ENCODE measurements at regions not wholly inside any gene's neighbourhood (a gene's known extent, or its start where the extent isn't known, plus 50 kb on each side); places are given as distances from the start of the nearest gene placed in this dataset.

DNA sequence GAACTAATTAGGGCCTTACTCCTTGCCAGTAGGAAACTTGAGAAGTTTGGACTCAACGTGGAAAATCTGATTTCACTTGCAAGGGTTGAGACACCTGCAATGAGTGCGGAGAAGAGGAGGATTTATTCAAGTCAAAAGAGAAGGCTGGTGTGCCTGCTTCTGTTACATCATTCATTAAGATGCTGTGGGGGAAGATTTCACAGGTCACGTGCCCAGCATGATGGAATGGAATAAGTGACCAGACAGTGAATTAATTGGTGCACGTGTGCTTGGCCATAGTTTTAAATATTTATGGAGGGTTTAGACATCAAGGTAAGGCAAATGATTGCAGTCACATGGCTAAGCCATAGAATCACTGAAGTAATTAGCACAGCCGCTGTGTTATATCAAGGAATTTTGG is 155.0 kb downstream of the C7orf25 start:
- no peak for DNase-seq

DNA sequence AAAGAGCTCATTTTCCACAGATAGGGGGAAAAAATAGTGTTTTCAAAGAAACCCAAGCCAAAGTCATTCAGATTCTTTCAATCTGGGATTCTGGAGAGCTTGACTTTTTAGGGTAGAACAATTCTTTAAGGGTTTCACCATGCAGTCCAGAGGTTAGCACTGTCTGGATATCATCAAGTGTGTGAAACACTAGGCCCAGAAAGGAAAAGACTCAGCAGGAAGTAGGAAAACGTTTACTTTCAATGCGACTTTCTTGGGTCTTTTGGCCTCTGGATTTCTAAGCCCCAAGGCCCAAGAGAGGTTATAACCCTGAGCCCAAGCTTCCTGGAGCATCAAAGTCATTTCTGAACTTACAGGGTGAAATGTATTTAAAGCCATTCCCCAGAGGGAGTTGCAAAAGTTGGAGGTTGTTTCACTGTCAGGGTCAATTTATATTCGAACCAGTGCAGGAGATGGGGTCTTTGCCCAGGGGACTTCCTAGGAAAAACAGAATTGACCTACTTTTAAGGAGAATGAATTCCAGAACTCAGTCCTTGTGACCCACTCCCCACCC is 158.0 kb downstream of the C7orf25 start:
- no peak for DNase-seq

DNA sequence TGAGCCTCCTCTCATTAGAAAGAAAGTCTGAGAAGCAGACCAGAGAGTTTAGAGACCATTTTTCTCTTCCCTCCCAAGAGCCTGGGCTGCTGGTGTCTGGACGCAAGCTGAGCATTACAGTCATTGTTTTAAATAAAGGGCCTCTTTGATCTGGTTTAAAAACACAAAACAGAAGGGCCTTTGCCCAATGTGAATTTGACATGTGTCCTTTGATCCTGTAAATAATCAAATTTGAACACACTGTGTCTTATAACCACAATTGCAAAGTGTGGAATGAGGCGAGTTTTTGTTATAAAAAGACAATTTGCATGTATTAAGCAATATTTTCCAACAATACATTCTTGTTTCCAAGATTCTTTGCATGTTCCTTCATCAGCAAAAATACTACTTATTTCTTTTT is 158.5 kb downstream of the C7orf25 start:
- DNase-seq: no peak

DNA sequence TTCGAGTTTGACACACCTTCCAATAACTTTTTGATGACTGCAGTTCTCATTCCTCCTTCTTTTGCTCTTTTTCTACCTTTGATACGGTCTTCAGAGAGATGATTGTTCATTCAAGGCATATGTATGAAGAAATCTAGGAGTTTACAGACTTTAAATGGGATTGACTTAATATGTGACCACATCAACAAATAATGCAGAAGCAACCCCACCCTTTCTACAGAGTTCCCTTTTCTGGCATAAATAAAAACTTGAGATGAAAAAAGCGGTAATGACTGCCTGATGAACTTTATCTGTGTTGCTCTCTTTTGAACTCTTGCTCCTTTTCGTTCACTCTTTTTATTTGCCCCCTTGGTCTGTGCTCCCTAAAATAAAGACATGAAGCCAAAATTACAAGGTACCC is 161.7 kb downstream of the C7orf25 start:
- DNase-seq: no peak

DNA sequence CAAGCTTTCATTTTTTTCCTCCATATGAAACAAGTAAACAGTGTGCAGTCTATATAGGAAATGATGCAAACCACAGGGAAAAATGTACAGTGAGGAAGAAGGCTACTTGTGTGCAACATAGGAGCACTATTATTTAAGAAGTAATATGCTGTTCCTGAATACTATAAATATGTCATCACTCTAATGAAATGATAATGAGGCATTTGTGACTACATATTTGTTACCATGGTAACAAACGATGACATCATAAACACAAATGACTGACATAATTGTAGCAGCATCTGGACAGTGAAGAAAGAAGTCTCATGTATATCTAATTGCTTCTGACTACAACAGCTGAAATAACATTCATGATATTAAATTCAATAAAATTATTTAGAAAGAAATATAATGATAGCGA is 164.8 kb downstream of the C7orf25 start:
- DNase-seq: no peak

DNA sequence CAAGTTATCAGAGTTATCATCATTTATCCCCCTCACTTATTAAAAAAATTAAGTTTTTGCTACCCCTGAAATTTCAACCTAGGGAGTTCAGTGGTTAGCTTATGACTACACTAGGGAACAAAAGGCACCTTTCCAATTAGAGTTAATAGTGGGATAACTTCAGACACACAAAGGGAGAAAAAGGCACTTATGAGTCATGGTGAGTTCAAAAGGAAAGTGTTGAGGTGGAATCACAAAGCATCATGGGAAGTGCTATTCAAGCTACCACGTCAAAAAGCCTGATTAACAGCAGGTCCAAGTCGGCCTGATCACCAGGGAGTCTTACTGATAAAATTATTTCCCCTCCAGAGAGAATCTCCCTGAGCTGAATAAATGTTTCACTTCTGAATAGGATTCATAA is 165.7 kb downstream of the C7orf25 start:
- DNase-seq: no peak

DNA sequence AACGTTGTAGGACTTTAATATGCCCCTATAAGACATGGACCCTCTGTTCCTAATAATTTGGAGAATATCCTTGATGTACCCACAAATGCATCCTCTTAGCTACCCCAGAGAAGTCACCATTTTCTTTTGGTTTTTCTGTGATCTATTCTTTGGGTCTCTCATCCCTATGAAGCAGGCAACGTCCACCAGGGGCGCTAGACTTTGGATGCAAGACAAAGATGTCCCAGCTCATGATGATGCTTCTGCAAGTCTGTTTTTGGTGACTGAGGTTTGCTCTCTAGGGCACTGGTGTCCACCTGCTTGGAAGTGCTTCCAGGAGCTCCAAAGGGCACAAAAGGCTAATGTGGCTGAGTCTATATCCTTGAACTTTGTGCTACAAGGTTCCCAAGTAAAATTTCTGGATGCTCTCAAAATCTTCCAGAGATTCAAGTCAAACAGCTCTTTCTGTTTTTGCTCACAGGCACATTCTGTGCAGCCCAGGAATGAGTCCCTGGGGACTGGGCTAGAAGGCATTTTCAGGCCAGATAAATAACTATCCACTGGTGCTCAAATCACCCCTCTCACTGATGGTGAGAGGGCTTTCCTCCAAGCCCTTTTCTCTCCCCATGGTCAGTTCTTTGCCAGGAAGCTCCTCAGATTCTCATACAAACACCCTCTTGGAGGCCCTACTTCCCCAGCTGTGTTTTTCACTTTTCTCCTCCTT is 166.4 kb downstream of the C7orf25 start:
- no peak for DNase-seq

DNA sequence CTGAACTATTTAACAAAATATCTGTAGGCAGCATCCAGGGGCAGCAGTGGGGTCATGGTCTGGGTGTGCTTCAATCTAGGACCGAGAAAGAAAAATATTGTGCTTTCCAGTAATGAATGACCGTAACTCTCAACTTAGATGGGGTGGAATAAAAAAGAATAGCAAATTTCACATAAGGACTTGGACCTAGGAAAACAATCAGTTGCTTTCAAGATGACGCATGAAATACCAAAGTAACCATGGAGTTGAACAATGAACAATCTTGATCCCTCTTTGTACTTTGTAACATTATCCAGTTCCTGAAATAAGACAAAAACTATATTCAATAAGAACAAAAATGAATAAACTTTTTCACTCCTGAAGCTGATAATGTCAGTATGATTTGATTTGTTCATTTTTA is 167.1 kb downstream of the C7orf25 start:
- no peak for DNase-seq

DNA sequence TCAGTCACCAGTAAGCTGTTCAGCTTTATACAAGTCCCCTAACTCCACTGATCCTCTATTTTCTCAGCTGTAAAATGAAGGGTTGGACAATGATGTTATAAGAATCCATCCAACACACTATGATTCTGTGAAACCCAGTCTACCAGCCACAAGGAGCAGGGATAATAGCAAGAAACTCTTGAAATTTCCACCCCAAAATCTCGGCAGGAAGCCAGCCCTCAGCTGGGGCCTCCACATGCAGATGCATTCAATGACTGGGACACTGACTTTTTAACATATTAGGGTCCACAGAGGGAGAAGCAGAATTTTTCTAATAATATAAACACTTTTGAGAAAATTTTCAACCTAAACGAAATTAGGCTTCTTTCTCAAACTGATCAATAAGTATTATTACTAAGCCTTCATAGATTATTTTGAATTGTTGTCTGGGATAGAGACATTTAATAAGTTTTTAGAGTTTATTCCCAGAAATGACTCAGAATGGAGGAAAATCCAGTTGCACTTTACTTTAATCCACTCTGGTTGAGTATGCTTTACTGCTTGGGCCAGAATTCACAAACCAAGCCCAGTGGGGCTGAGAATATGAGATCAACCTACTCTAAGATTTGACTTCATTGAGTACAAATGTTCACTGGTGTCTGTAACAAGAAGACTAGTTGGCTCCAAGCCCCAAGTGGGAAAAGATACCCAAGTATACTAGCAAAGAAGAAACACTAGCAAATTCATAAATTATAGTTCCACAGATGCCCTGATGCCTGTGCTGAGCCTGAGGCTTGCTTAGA is 168.6 kb downstream of the C7orf25 start:
- DNase-seq: no peak

DNA sequence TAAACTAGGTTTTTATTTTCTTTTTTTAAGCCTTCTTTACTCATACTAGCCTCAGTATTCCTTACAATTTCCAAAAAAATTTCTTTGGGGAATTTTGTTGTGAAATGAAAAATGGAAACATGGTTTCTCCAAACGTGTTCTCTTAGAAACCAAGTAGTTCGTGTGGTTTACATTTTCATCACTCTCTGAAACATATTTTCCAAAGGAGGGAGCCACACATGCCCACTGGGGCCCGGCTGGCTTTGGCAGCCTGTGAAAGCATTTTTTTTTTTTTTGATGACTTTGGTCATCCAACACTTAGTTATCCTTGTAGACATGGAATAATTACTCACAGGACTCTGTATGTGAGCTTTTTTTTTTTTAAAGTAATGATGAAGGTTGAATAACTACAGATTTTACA is 169.6 kb downstream of the C7orf25 start:
- DNase-seq: no peak

DNA sequence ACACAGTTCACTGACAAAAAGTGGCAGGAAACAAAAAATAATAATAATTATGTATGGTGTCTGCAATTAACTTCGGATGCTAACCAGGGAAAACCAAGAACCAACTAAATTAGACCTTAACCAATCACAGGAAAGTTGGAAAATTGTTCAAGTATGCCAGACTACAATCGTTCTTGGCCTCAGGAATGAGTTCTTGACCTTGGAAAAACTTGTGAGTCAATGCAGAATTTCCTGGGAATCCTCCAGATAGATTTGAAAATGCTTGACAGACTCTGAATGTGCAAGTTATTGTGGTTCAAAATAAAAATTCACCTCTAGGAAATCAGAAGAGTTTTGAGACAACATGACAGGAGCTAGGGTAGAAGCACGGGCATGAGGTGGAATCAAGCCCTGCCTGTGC is 171.5 kb downstream of the C7orf25 start:
- no peak for DNase-seq

DNA sequence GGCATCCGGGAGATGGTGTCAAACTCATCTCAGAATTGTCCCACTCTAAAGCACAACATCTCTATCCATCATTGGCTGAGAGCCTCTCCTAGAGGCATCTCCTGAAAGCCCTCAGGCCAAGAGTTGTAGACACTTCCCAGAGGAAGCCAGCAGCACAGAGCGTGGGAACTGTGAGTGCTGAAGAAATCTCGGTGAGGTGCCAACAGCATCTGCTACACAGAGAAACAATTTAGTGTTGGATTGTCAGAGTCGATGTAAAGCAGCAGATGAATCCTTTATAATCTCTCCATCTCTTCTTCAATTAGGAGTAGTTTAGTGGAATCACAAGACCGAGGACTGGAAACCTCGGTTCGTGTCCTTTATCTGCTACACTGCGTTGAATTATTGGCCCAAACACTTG is 172.2 kb downstream of the C7orf25 start:
- no peak for DNase-seq

DNA sequence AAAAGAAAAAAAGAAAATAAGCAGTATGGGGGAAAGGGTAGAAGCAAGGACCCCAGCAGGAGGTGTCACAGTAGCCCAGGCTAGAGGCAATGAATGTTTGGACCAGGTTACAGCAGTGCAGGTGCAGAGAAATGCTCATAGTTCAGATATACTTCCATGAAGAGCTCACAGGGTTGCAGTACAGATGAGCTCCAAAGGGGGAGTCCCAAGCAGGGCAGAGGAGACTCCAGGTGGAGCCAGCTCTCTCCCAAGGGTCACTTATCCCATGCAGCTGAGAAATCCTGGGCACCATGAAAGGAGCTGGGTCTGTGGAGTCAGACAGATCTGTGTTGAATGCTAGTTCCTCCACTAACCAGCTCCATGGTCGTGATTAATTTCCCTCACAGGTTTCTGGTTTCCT is 174.9 kb downstream of the C7orf25 start:
- no peak for DNase-seq

DNA sequence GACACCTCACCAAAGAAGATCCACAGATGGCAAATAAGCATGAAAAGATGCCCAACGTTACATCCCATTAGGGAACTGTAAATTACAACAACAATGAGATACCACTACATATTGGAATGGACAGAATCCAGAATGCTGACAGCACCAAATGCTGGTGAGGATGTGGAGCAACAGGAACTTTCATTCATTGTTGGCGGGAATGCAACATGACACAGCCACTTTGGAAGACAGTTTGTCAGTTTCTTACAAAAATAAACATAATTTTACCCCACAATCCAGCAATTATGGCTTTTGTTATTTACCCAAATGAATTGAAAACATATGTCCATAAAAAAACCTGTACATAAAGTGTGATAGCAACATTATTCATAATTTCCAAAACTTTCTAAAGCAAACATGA is 176.8 kb downstream of the C7orf25 start:
- no peak for DNase-seq

DNA sequence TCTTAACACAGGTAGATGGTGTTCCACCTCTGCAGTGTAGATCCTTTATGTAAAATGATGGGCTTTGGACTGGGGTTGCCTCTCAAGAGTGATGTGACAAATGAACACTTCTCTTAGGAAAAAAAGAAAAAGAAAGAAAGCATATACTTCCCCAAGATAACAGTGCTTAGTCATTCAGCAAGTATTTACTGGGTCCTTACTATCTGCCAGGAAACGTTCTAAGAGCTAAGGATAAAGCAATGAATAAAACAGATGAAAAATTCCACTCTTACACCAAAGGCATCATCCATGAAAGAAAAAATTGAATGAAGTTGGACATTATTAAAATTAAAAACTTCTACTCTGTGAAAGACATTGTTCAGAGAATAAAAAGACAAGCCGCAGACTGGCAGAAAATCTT is 177.3 kb downstream of the C7orf25 start:
- no peak for DNase-seq

DNA sequence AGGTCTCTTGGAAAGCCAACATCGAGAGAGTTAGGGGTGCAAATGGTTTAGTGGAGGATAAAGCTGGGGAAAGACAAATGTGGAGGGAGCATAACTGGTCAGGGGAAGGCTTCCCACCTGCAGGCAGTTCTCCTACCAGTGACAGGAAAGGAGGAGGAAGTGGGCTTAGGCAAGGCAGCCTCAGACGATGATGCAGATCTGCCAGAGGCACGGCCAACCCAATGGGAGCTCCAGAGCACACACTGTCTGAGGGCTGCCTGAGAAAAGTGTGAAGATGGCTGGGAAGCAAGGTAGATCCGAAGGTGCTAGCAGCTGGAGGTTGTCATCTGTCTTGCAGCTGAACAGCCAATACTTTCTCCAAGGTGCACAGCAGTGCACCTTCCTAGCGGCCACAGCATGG is 178.8 kb downstream of the C7orf25 start:
- no peak for DNase-seq

DNA sequence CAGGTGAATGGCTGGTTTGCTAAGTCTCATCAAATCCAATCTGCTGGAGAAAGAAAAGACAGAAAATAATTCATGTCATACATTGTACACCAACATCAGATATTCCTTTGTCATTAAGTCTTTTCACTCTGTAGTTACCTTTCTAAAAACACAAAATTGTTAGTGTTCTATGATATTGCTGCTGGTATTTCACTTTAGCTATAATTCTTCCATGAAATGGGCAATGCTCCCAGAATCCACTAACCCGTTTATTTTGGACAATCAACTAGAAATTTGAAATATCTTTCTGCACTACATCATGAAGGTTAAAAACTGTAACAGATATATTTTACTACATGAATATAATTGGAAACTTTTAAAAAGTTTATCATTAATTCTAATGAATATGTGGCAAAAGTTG is 181.3 kb downstream of the C7orf25 start:
- DNase-seq: no peak

DNA sequence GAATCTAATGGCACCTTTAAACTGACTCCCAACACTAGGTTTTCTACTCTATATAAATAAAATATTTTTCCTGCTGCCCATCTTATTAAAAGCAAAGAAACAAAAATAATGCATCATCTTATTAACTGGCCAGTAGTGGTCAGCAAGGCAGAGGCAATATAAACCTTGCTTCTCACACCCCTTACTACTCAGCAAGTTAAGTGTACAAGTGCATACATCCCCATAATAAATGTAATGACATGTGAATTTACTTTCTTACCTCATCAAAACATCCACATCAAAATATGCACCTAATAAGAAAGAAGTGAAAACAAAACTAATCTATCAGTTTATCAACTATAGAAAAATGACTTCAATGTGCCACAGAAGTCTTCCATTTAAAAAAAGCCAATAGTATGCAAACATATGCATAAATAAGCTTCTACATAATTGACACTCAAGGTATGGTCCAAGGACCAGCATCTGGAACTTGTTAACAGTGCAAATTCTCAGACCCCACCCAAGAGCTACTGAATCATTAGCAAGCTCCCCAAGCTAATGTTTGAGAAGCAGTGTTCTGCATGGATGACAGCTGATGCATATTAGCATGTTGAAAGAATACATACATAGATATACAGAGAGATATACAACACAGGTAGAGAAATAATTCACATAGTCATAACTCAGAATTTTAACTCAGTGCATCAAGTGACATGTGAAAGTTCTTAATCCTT is 182.7 kb downstream of the C7orf25 start:
- DNase-seq: no peak

DNA sequence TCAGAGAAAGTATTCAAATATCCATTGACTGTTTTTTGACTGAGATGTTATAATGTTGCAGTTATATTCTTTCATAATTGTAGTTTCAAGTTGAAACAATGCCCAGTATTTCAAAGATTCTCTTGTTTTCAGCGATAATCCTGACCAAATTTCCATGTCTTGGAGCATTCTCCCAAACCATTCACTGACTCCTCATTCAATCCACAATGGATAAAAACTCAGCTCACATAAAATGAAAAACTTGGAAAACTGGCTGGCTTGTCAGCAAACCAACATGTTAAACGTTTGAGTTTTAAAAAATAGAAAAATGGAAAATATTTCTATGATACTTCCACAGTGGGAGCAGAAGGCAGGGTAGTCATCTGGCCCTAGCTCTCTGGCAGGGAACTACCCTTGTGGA is 184.4 kb downstream of the C7orf25 start:
- DNase-seq: no peak

DNA sequence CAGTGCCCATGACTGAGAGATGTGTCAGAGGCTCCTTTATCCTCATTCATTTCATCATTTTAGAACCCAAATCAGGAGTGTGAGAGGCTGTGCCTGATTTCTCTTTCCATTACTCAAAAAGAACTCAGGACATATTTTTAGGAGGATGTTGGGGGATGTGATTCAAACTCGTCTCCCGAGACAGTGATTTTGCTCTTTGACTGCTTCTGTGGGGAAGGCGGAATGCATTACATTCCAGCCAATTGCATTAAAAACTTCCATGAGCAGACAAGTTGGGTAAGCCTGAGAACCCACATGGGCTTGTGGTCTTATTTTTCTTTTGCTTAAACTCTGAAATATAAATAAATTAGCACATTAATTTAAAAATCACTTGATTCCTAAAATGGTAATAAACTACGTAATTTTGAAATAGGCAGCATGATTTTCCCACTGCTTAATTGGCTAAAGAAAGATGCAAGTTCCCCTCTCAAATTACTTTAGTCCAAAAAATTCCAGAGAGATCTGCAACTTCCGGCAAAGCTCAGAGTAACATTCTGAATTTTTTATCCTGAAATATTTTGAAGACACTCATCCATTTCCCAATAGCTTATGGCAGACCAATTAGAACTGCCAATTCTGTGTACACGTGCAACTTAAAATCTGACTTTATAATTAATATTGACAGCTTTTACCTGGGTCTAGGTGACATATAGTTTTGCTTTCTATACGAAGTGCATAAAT is 185.6 kb downstream of the C7orf25 start:
- DNase-seq: no peak

DNA sequence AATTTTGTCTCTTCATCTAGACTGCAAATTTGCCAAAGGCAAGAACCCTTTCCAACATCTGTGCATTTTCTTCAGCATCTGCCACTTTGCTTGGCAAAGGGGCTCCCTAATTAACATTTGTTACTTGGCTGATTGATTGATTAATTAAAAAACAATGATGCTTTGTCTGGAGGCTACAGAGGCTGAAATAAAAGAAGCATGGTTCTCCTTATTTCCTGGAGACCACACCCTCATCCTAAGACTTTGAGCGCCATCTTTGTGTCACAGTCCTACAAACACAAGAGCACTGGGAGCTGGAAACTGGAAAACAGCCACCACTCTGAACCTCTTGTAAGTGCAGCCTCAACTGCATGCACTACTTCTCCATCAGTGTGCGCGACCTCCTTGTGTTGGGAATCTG is 189.2 kb downstream of the C7orf25 start:
- no peak for DNase-seq

DNA sequence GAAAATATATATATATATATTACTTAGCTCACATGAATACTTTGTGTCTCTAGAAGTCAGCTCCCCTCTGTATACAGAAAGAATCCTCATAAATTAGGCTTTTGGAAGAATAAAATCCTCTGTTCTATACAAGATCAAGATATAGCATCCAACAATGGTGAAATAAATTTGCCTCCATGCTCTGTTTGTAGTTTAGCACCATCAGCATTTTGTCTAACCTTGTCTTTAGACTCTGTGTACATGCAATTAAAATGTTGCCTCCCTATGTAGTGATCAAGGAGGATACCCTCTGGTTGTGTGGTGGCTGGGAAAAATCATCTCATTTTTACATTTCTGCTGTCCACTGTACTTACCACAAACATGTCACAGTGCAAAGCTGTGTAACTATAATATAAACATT is 189.7 kb downstream of the C7orf25 start:
- DNase-seq: no peak
